NCI-H187 (cell line): ENCODE measurements at regions not wholly inside any gene's neighbourhood (a gene's known extent, or its start where the extent isn't known, plus 50 kb on each side); places are given as distances from the start of the nearest gene placed in this dataset.
"Not testable (repeated sequence)": the region's sequence is repeated elsewhere in the genome, so short reads cannot be mapped to it uniquely, and the experiment has no call there.

ENCODE experiments used
- DNase-seq, 2 experiments: peaks; one replicate each; lab custom pipeline; 2025; lab: John Stamatoyannopoulos, UW

DNA sequence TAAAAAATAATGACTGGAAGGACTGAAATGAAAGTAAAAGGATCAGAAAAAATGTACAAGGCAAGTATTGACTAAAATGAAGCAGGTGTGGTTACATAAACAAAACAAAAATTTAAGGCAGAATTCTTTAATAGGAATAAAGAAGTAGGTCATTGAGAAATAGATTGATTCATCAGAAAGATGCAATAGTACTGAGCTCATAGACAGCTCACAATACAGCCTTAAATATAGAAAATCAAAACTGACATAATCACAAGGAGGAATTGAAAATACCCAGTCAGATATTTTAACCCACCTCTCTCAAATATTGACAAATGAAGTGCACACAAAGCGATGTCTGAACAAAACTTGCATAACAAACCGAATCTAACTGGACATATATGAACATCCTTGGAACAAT, 366.8 kb upstream of the DPYD start:
- DNase-seq, result no peak

DNA sequence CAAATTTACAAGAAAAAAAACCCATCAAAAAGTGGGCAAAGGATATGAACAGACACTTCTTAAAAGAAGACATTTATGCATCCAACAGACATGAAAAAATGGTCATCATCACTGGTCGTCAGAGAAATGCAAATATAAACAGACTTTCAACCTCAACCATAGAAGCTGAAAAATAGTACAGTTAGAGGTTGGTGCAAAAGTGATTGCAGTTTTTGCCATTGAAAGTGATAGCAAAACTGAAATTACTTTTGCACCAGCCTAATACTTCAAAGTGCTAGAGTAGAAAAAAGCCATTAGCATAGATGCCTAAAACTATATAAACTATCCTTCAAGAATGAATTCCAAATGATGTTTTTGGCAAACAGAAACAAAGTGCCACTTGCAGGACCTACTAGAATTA, 365.8 kb upstream of the DPYD start:
- DNase-seq, result no peak

DNA sequence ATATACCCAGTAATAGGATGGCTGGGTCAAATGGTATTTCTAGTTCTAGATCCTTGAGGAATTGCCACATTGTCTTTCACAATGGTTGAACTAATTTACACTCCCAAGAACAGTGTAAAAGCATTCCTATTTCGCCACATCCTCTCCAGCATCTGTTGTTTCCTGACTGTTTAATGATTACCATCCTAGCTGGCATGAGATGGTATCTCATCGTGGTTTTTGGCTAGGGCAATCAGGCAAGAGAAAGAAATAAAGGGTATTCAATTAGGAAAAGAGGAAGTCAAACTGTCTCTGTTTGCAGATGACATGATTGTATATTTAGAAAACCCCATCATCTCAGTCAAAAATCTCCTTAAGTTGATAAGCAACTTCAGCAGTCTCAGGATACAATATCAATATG, 364.5 kb upstream of the DPYD start:
- DNase-seq, result not testable (repeated sequence)

DNA sequence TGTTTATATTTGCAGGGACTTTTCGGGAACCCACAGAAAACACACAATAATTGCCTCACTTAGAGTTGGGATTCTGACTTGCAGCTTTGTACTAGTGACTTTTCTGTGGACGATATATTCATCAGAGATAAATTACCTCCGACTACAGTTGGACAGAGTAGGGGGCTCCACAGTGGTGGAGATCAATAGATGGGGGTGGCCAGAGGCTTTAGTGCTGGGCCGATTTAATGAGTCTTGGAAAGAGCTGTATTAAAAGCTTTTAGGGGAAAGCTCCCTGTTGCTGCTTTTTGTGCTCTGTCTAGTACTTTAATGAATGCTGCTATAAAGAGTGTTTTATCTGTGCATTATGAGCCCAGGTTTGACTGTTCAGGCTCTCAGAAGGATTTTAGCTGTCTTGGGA, 359.2 kb upstream of the DPYD start:
- DNase-seq, result no peak

DNA sequence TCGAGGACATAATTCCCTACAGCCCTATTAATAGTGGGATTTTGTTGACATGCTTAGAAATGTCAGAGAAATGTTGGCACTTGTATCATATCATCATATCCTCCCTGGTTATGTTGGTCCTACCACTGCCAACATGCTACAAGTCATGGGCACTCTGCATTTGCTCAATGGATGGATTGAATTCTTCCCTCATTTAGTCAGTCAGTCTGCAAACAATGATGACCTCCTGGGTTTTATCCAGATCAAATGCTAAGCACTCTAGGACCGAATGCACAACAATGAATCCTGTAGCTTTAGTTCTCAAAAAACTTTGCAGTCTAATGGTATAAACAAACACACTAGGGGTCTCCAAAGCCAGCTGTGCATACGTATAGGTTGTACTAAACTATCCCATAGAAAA, 357.2 kb upstream of the DPYD start:
- DNase-seq, result no peak

DNA sequence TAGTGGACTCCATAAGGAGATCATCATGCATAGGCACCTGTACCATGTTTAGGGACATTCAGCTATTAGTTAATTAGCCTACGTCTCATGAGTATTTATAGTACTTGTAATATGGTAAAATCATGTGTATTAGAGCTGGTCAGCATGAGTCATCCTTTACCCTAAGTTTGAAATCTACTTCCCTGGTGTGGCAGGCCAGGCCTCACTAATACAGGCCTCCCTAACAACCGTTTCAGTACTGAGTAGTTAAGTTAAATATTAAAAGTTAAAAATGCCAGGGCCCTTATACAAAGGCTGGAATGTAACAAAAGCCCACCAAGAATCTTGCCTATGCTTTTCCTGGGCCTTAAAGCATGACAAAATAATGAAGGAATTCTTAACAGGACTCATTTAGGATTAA, 356.3 kb upstream of the DPYD start:
- DNase-seq, result no peak

DNA sequence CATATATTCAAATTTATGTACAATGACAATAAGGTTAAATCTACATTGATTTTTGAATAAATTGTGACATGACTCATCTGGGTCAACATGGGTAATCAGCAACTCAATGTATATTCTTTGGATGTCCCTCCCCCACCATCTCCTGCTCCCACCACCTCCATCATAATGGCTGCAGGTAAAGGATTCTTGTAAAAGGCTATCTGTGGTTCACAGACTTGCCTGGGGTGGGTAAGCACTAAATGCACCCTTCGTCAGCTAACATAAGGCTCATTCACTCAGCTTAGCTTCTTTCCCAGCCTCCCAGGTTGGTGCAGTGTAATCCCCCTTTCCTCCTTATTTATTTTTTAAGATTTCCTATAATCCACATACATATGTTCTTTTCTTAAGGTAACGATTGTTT, 355.7 kb upstream of the DPYD start:
- no peak for DNase-seq

DNA sequence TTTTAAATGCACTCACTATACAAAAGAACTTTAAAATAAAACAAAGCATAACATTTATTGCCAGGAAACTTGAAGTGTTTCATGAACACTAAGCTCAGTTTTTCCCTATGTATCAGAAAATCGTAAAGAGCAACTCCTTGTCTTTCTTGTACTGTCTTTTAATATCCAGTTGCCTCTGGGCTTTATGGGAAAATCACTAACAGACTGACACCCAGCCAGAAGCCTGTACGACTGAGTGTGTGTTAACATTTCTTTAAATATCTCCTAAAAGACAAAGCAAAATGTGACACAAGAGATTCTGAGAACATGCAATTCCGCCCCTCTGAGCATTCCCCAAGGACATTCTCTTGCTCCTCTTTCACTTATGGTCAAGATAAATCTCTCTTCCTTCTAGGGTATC, 347.5 kb upstream of the DPYD start:
- DNase-seq, result no peak

DNA sequence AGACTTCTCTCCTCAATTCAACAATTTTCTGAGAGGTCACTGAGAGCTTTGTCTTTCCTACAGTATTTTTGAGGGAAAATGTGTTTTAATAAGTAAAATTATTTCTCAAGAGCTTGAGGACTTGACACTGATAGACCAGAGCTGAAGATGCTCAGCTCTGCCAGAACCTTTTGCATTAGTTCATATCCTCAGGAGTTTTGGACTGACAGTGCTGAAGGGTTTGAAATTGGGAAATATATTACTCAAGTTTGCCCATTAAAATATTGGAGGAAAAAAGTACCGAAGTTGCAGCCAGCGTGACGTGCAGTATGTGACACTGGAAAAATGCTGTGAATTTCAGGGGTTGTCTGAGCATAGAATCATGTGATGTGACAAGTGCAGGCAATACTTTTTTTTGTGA, 346.6 kb upstream of the DPYD start:
- DNase-seq, result no peak

DNA sequence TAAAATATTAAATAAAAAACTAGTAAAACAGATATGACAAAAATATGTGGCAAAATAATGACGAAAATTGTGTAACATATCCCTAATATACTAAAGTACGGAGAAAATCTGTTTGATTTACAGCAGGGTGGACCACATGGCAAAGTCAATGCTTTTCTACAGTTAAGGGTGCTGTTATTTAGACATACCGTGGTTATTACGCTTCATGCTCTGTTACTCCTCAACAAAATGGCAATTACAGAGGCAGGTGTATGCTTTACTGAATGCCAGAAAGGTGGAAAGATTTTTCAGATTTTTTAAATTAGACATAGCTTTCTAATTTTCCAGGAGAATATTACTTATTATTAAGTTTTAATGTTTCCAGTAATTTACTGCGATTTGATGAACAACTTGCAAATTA, 343.9 kb upstream of the DPYD start:
- peak in 1 of 2 experiments; percentile 3 for DNase-seq

DNA sequence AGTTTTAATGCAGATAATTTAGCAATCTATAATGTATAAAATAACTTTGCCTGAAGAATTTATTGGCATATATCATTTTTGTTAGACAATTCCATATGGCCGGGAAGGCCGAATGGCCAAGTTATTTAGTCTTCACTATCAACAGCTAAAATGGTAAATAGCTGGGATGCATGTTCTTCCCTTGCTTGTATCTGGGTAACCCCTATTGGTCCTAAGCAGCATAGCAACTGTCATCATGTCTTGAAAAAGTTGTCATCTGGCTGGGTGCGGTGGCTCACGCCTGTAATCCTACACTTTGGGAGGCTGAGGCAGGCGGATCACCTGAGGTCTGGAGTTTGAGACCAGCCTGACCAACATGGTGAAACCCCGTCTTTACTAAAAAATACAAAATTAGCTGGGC, 340.0 kb upstream of the DPYD start:
- DNase-seq, result no peak

DNA sequence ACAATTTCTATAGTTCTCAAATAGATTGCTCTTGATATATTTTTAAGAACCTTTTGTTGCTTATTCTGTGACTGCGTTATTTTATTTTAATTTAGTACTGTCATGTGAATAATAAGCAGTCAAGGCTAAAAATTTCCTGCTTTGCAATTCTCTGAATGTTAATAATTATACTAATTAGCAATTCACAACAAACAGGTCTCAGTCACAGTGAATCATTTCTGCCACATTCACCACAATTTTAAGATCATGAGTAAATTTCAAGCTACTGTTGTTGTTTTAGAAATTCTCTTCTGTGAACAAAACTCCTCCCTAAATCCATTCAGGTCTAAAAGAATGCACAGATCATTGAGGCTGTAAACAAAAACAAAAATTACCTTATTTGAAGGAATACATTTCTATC, 339.6 kb upstream of the DPYD start:
- DNase-seq, result no peak

DNA sequence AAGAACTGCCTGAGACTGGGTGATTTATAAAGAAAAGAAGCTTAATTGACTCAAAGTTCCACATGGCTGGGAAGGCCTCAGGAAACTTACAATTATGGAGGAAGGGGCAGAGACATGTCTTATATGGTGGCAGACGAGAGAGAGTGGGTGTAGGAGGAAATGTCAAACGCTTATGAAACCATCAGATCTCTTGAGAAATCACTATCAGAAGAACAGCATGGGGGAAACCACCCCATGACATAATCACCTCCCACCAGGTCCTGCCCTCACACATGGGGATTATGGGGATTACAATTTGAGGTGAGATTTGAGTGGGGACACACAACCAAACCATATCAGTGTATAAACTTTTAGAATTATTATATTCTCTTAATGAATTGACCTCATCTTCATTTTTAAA, 335.9 kb upstream of the DPYD start:
- no peak for DNase-seq

DNA sequence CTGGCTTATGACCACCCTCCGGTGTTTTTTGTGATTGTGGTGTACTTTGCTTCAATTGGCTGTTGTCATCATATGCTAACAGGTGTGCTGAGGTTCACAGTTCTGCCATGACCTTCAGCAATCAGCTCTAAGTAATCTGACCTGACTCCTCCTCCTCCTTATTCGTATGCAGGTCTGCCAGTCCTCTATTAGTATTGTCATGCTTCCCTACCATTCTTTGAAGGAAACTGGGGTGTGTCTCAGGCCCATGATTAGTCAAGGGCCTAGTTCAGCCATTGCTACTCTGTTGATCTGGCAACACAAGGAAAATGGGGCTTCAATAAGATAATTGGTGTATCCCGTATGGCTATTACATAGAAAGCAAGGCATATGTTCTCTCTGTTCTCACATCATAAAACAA, 332.3 kb upstream of the DPYD start:
- DNase-seq, result no peak

DNA sequence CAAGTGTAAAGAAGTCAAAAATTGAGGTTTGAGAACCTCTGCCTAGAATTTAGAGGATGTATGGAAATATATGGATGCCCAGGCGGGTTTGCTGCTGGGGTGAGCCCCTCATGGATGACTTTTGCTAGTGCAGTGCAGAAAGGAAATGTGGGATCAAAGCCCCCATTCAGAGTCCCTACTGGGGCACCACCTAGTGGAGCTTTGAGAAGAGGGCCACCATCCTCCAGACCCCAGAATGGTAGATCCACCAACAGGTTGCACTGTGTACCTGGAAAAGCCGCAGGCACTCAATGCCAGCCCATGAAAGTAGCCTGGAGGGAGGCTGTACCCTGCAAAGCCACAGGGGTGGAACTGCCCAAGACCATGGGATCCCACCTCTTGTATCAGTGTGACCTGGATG, 330.7 kb upstream of the DPYD start:
- no peak for DNase-seq

DNA sequence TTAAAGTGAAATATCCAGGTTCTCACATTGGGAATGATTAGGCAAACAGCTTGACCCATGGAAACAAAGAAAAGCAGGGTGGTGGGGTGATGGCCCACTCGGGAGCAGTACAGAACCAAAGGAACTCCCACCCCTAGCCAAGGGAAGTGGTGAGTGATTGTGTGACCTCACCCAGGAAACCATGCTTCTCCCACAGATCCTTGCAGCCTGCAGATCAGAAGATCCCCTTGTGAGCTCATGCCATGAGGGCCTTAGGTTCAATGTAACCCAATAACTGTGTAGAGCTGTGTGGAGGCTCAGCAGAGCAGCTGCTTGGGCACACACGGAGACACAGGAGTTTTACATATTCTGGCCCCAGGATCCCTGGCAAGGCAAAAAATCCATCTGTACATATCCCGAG, 311.8 kb upstream of the DPYD start:
- no peak for DNase-seq

DNA sequence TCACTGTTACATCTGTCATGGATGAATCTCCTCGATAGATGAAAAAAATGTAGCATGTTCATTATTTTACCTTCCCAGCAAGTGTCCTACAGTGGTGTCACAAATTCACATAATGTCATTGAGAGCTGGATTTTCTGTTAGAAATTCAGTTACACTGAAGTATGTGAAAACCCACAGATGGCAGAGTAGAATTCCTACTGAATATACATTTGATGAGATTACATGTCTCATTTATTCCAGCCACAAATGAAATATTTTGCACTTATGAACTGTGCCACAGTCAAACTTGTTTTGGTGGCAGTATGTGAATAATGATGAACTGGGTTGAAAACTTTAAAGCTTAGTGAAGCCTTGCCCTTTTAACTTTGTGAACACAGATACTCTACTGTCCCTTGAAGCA, 301.9 kb upstream of the DPYD start:
- DNase-seq, result no peak

DNA sequence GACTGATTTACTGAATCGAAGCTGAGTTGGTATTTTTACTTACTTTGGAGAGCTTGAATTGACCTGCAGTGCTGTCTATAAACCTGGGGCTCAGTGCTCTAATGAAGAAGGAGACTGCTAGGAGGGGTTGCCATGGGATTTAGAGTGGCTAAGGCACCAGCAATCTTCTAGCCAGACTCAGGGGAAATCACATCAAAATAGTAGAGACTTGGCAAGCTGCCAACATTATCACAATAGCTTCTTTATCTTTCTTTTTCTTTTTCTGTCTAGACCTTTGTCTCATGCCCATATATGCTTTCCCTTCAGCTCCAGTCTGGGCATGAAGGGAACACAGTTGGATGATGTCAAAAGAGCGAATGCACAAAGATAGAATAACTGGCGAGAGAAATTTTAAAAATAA, 301.1 kb upstream of the DPYD start:
- DNase-seq, result no peak

DNA sequence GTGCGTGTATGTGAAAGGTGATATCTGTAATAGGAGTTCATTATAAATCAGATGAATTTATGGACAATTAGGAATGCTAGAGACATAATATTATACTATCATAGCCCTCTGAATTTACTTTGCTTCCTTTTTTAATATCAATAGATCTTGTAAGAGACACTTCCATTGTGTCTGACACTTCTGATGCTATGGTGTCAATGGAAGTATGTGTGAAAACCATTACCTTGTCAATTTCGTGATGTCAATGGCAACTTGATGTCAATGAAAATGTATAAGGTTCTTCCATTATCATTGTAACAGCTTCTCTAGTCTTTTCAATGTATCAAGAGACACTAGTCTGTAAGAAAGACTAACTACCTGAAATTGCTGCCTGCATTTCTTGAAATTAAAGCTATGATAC, 296.8 kb upstream of the DPYD start:
- no peak for DNase-seq

DNA sequence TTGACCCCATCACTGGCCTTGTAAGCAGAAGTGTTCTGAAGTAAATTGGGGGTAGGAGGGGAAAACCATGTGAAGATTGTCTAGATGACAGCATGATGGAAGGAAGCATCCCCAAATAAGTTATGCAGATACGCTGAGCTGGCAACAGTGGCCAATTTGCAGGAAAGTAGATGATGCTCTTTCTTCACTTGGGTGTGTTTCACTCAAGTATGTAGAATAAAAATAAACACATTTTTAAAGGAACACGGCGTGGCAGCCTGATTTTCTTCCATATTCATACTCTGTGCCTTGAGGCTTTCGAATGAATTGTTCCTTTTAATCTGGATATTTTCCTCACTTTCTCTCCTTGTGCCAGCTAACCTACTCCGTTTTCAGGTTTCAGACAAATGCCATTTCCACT, 295.5 kb upstream of the DPYD start:
- DNase-seq, result no peak

DNA sequence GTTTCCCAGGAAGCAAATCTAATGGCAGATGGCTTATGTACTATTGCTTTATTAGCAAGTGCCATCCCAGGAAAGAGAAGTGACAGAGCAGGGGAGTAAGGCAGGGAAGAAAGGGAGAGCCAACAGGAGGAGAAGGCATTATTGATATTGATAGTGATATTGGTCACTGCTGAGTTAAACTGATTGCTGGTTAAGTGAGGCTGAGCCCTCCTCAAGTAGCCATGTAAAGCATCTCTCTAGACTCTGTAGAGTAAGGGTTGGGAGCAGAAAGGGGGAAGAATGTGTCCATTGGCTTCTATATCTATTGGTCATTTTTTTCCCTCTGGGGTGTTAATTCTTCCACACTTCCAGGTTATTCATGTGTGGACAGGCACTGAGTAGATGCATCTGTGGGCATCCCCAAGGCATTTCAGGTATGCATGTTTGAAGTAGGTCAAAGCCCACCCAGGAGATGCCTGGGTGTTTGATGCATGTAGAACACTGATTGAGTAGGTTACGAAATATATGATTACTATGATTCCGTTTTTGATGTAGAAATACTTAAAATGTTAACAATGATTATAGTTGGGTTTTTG, 290.5 kb upstream of the DPYD start:
- DNase-seq, result no peak

DNA sequence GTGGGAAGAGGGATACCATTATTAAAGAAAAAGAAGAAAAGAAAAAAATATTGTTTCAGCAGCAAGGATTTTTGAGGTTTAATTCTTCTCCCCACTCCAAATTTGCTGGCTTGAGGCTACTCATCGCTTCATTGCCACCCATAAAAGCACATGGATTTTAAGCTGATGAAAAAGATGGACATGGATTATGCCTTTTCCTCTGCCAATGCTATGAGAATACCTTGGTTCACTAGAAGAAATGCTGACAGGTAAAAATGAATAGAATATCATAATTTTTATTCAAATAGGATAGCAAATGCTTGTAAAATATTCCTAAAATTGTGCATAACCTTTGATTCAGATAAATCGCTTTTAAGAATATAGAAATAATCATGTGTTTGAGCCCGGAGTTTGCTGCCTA, 289.7 kb upstream of the DPYD start:
- no peak for DNase-seq

DNA sequence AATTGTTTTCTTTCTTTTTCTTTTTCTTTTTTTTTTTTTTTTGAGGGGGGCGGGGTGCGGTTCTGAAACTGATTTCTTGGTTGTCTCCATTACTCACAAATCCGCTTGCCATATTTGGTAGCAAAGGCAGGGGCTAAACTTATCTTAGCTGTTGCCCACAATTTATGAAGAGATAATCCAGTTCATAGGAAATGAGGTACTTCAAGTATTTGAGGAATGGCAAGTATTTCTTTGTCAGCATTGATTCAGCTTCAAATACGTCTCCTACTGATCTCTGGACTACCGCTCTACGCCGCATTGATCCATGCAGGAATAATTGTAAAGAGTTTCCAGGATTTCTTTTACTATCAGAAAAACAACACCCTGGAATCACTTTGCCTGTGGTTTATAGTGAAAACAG, 289.2 kb upstream of the DPYD start:
- no peak for DNase-seq

DNA sequence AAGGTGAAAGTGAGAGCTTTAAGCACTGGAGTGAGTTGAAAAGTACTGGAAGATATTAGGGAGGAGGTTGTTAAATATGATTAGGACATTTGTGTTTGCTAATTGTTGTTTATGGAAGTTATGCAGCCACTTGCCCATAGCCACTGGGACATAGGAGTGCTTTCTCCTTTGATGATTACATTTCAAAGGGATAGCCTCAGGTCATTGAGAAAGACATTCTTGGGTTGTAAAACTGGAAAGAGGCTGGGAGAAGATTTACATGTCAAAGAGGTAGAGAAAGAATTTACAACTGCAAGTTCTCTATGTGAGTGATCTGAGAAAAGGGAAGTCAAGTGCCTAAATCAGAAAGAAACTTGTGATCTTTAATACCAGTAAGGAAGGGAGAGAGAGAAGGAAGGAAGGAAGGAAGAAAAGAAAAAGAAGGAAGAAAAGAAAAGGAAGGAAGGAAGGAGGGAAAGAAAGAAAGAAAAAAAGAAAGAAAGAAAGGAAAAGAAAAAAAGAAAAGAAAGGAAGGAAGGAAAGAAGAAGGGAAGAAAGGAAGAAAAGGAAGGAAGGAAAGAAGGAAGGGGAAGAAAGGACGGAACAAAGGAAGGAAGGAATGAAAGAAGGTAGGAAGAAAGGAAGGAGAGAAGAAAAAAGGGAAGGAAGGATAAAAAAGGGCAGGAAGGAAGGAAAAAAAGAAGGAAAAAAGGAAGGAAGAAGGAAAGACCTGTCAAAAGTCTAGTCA, 284.6 kb upstream of the DPYD start:
- DNase-seq, result no peak
